Fibroblast of skin of right biceps (primary cell): ENCODE measurements at regions not wholly inside any gene's neighbourhood (a gene's known extent, or its start where the extent isn't known, plus 50 kb on each side); places are given as distances from the start of the nearest gene placed in this dataset.
A peak's percentile ranks its signal among the peaks of the same experiment; 100 is the strongest.
"Not testable (repeated sequence)": the region's sequence is repeated elsewhere in the genome, so short reads cannot be mapped to it uniquely, and the experiment has no call there.

Experiments
- DNase-seq: peaks from one replicate; pipeline ENCODE4 v3.0.0-alpha.2; 2013

- DNase-seq = no peak
Measured at GRCh38 chrX:829145-829544, 198.6 kb downstream of the SHOX start.

- peak; percentile 71 for DNase-seq
Measured at GRCh38 chrX:828411-828959, 197.9 kb downstream of the SHOX start.

DNA sequence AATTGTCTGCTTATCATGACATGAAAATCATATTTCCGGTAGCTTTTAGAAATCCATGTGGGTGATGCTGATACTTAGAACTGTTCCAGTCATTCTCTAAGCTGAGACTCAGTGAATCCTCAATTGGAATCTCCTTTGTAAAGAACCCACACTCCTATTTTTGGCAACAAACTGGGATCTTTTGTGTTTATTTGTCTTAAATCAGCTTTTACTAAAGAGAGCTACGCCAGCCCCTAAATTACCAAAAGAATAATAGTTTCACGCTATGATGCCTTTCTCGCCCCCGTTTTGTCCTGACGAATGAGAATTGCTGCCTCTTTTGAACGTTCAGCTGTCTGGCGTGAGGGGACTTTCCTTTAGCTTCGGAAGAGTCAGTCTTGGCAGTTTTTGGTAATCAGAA, 195.9 kb downstream of the SHOX start:
- no peak for DNase-seq

DNA sequence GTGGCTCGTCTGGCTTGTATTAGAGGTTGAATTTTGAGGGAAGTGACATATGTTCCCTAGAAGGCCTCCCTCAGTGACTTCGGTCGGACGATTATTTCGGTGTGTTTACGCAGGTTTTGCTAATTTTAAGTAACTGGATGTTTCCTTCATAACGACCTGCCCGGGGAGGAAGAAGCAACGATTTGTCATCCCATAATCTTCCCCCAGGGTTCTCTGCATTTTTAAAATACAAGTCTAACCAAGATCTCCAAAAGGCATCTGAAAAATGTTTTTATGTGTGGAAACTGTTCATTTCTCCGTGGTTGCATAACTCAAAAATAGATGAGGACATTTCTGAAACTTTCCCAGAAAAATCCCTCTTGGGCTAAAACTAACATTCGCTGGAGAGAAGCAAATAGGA, 195.4 kb downstream of the SHOX start:
- DNase-seq = peak; percentile 92

- not testable (repeated sequence) for DNase-seq
Measured at GRCh38 chrX:823073-823472, 192.5 kb downstream of the SHOX start.

GRCh38 chrX:821327-822107, 190.9 kb downstream of the SHOX start:
- DNase-seq = peak; percentile 75

DNA sequence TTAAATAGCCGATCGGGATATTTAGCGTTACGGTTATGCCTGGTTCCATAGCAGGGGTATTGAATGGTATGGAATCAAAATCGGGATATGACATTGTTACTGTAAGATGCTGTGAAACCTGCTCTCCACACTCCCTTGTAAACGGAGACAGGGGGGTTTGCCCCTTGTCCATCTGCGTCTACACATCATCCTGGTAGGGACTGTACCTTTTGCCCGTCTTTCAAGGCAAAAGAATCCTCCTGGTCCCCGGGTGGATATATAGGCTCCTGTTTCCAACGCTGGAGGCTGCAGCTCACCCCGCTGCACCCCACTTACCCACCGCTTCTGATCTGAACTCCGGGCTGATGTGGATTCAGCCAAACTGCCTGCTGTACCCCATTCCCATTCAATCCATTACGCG, 189.1 kb downstream of the SHOX start:
- DNase-seq = no peak

- DNase-seq = no peak
Measured at GRCh38 chrX:817759-818300, 187.2 kb downstream of the SHOX start.

- not testable (repeated sequence) for DNase-seq
Measured at GRCh38 chrX:817147-817546, 186.6 kb downstream of the SHOX start.

GRCh38 chrX:816411-816810, 185.8 kb downstream of the SHOX start:
- no peak for DNase-seq

GRCh38 chrX:810186-810585, 179.6 kb downstream of the SHOX start:
- DNase-seq = no peak

DNA sequence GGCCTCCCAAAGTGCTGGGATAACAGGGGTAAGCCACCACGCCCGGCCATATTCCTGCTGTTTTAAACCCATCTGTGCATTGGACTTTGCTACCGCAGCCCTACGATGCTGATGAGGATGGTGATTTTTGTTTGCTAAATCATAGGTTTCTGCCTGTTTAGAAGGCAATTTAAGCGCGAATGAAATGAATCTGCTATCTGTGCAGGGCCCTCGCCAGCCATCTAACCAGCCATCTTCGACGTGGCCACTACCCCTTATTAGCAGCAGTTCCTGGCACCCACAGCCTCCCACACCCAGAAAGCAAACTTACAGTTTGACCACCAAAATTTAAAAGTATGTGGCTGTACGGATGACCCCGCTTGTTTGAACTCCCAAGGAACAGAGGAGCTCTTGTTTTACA, 178.5 kb downstream of the SHOX start:
- no peak for DNase-seq

DNA sequence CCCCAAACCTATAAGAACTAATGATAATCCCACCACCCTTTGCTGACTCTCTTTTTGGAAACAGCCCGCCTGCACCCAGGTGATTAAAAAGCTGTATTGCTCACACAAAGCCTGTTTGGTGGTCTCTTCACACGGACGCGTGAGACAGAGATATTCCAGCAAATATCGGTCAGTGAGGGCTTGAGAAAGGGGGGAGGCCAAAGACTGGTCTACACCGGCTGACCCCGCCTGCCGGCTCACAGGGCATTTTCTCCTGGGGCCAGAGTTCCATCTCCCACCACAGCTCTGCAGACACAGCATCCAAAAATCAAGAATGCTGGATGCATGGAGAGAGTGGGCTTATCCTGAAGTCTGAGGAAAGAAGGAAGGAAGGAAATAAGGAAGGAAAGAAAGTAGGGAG, 176.0 kb downstream of the SHOX start:
- no peak for DNase-seq

- DNase-seq = no peak
Measured at GRCh38 chrX:805988-806387, 175.4 kb downstream of the SHOX start.

DNA sequence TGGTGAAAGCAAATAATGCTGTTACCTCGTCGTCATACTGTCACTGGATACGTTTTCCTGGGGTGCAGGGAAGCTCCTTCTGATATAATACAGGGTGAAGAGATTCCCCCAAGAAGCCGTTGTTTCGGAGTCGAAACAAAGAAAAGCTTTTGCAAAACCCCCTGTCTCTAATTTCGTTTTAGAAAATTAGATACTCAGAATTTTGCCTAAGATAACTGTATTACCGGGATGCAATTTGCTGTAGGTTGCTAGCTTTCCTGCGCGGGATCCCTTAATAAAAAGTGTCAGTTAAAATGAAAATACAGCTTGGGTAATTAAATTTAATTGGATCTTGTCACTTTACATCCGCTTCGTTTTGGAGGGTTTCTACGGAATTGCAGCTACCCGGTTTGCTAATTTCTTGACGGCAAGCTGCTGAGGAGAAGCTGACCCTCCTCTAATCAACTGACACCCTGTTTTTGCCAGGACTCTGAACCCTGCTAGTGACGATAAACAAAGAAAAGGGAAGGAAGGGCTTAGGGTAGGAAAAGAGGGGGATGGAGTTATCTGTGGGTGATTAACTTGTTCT, 174.6 kb downstream of the SHOX start:
- DNase-seq = no peak

DNA sequence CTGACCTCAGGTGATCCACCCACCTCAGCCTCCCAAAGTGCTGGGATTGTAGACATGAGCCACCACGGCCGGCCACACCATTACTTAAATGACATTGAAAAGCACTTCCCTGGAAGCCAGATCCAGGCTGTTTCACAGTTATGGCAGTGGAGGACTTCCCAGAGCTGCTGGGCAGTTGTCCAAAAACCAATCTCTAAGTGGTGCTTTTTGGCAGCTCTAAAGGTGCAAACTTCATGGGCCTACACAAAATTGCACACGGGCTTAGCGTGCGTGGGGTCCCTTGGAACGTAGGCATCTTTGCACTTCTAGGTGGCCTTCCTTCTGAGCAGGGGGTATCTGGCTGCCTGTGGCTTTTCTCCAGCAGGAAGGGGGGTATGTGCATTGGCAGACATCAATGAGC, 172.3 kb downstream of the SHOX start:
- DNase-seq = no peak

DNA sequence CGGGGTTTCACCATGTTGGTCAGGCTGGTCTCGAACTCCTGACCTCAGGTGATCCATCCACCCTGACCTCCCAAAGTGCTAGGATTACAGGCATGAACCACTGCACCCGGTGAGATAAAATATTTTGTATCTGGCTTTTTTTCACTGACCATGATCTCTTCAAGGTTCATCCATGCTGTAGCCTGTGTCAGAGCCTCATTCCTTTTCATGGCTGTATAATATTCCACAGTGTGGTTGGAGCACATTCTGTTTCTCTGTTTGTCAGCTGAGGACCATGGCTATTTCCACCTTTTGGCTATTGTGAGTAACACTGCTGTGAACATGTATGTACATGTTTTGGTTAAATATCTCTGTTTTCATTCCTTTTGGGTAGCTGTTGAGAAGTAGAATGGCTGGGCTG, 169.2 kb downstream of the SHOX start:
- no peak for DNase-seq

GRCh38 chrX:794311-794710, 163.7 kb downstream of the SHOX start:
- no peak for DNase-seq

GRCh38 chrX:793216-793770, 162.7 kb downstream of the SHOX start:
- DNase-seq = no peak

GRCh38 chrX:791479-792034, 161.0 kb downstream of the SHOX start:
- DNase-seq = no peak

- no peak for DNase-seq
Measured at GRCh38 chrX:790783-791360, 160.3 kb downstream of the SHOX start.

DNA sequence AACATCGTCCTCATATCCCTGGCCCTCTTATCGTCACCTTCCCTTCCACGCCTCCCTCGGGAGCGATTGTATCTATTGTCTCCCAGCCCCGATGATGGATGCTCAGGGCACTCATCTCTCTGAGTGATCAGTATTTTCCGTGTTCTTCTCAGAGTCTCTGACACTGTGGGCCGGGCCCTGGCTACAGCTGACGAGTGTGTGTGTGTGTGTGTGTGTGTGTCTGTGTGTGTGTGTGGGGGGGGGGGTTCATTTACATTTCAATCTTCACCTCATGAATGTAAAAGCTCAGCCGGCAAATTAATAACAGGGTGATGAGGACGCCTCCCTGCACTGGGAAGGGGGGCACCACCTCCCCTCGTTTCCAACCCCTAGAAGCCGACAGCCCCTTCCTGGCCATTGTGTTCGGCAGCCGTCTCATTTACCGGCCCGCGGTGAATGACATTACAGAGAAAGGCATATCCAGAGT, 159.5 kb downstream of the SHOX start:
- DNase-seq = no peak

DNA sequence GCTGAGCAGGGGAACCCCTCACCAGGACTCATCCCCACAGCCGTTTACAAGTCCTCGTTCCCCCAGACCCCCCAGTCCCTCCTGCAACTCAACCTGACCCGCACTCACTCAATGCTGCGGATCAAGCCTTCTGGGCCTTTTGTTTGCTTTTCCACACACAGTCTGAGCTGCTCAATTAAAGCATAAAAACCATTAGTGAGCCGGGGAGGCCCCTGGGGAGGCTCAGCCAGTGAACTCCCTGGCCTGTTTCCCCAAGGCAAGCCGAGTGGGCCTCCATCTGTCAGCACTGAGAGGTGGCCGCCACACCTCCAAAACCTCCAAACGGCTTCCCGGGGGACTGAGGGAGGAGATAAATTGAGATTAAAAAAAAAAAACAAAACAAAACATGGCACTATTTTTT, 158.5 kb downstream of the SHOX start:
- DNase-seq = no peak
